ENCODE measurements at regions not wholly inside any gene's neighbourhood (a gene's known extent, or its start where the extent isn't known, plus 50 kb on each side); places are given as distances from the start of the nearest gene placed in this dataset.

DNA sequence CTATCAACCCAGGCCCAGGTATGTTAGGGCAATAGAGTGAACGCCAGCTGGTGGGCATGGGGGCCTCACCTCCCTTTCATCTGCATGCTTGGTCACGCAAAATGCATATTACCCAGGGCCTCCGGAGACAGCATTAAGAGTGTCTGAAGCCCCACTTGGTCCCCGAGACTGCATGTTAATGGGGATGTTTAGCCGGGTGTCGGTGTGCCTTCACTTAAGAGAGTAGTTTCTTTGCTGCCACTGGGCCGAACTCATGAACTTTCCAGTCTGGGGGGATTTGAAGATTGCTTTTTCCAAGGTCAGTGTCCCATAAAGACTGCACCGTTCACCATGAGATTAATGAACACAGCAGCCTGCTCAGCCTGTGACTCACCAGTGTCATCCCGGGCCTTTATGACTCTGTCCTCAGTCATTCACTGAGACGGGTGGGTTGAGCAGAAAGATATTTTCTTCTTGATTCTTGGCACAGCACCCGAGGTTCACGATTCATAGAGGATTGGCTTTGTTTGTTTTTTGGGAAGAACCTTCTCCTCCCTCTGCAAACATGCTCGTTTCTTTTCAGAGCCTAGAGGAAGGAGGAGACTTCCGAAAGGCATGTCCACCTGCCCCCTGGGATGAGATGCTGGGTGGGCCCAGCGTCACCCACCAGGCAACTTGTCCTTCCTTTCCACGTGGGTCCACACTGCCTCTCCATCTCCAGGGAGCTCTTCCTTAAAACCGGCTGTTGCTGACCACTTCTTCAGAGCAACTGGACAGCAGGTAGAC is 199.1 kb downstream of the GLI2 start:
- TF ChIP-seq, protein P1, sequence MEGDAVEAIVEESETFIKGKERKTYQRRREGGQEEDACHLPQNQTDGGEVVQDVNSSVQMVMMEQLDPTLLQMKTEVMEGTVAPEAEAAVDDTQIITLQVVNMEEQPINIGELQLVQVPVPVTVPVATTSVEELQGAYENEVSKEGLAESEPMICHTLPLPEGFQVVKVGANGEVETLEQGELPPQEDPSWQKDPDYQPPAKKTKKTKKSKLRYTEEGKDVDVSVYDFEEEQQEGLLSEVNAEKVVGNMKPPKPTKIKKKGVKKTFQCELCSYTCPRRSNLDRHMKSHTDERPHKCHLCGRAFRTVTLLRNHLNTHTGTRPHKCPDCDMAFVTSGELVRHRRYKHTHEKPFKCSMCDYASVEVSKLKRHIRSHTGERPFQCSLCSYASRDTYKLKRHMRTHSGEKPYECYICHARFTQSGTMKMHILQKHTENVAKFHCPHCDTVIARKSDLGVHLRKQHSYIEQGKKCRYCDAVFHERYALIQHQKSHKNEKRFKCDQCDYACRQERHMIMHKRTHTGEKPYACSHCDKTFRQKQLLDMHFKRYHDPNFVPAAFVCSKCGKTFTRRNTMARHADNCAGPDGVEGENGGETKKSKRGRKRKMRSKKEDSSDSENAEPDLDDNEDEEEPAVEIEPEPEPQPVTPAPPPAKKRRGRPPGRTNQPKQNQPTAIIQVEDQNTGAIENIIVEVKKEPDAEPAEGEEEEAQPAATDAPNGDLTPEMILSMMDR (IDR thresholded peaks at IDR 0.05): no peak
- peak in 2 of 3 donors; percentile 43 to 58 for TF ChIP-seq POLR2AphosphoS5 (IDR thresholded peaks at IDR 0.05)

Measured in stomach (tissue), 4 donors.